NCI-H524 treated with DMSO at 0.1 percent for 48 hours (cell line): ENCODE measurements at regions not wholly inside any gene's neighbourhood (a gene's known extent, or its start where the extent isn't known, plus 50 kb on each side); places are given as distances from the start of the nearest gene placed in this dataset.
"Not testable (repeated sequence)": the region's sequence is repeated elsewhere in the genome, so short reads cannot be mapped to it uniquely, and the experiment has no call there.

Experiments used
- DNase-seq: peaks from one replicate; lab custom pipeline; 2025; lab: John Stamatoyannopoulos, UW

GRCh38 chr2:56806924-56807323, 623.1 kb downstream of the CCDC85A start:
- no peak for DNase-seq

GRCh38 chr2:56807861-56808260, 624.1 kb downstream of the CCDC85A start:
- DNase-seq = no peak

GRCh38 chr2:56811401-56811800, 627.6 kb downstream of the CCDC85A start:
- no peak for DNase-seq

- DNase-seq = no peak
Measured at GRCh38 chr2:56812432-56812831, 628.6 kb downstream of the CCDC85A start.

- DNase-seq = no peak
Measured at GRCh38 chr2:56813490-56813889, 629.7 kb downstream of the CCDC85A start.

- DNase-seq = no peak
Measured at GRCh38 chr2:56816666-56817065, 632.9 kb downstream of the CCDC85A start.

- no peak for DNase-seq
Measured at GRCh38 chr2:56831780-56832179, 648.0 kb downstream of the CCDC85A start.

GRCh38 chr2:56834686-56835085, 650.9 kb downstream of the CCDC85A start:
- no peak for DNase-seq

- not testable (repeated sequence) for DNase-seq
Measured at GRCh38 chr2:56840009-56840408, 656.2 kb downstream of the CCDC85A start.

GRCh38 chr2:56860991-56861390, 677.2 kb downstream of the CCDC85A start:
- no peak for DNase-seq

GRCh38 chr2:56871644-56872043, 687.9 kb downstream of the CCDC85A start:
- no peak for DNase-seq

GRCh38 chr2:56874717-56875116, 690.9 kb downstream of the CCDC85A start:
- no peak for DNase-seq

GRCh38 chr2:56889738-56890137, 705.9 kb downstream of the CCDC85A start:
- no peak for DNase-seq

- no peak for DNase-seq
Measured at GRCh38 chr2:56892382-56892781, 708.6 kb downstream of the CCDC85A start.

- DNase-seq = no peak
Measured at GRCh38 chr2:56898986-56899385, 715.2 kb downstream of the CCDC85A start.

- no peak for DNase-seq
Measured at GRCh38 chr2:56912490-56912889, 728.7 kb downstream of the CCDC85A start.

GRCh38 chr2:56918790-56919189, 735.0 kb downstream of the CCDC85A start:
- no peak for DNase-seq

GRCh38 chr2:56933976-56934375, 750.2 kb downstream of the CCDC85A start:
- no peak for DNase-seq

GRCh38 chr2:56934866-56935265, 751.1 kb downstream of the CCDC85A start:
- no peak for DNase-seq

GRCh38 chr2:56940054-56940453, 756.3 kb downstream of the CCDC85A start:
- no peak for DNase-seq

- no peak for DNase-seq
Measured at GRCh38 chr2:56952871-56953270, 769.1 kb downstream of the CCDC85A start.

- no peak for DNase-seq
Measured at GRCh38 chr2:56960581-56960980, 776.8 kb downstream of the CCDC85A start.

- DNase-seq = no peak
Measured at GRCh38 chr2:56962673-56963072, 778.9 kb downstream of the CCDC85A start.

- DNase-seq = no peak
Measured at GRCh38 chr2:56969513-56969912, 785.7 kb downstream of the CCDC85A start.

- DNase-seq = no peak
Measured at GRCh38 chr2:56971383-56971974, 787.7 kb downstream of the CCDC85A start.
